ENCODE measurements at regions not wholly inside any gene's neighbourhood (a gene's known extent, or its start where the extent isn't known, plus 50 kb on each side); places are given as distances from the start of the nearest gene placed in this dataset.
A peak's percentile ranks its signal among the peaks of the same experiment; 100 is the strongest.

GRCh38 chr22:46064228-46064965 lies 85.9 kb upstream of the PPARA start:
- POLR2A ChIA-PET = no interaction called here
- Mint-ChIP-seq H3K4me1 (peaks cover 49 to 69% (median 56%) of the 10 kb centered on the region in 3 donors), H3K27ac (peak overlapping the region in 1 of 2 donors; percentile 28), H3K9me3 (no peaks in the 10 kb centered on the region), H3K4me3 (no peak overlapping the region), H3K36me3 (peaks cover 7% of the 10 kb centered on the region), H3K27me3 (no peaks in the 10 kb centered on the region)
- no peak for ATAC-seq (replicated peaks in 1 of 4)
- CTCF ChIA-PET = interaction anchor here in 1 of 2 donors (0.6 kb wide), 1 partner anchor 52 kb away, joined by 6 read pairs; no protein-coding TSS in a partner anchor
- H3K9me3 ChIP-seq = no peaks in the 10 kb centered on the region
- H3K27ac ChIP-seq (ENCODE audit: low read length) = no peak overlapping the region
- H3K36me3 ChIP-seq (ENCODE audit: control insufficient read depth in 2 of 2, extremely low read depth in 1 of 2, insufficient read depth in 1 of 2, low read length in 1 of 2) = peaks cover 0 to 3% of the 10 kb centered on the region in 2 donors
- no peak for DNase-seq
- H3K27me3 ChIP-seq (replicated peaks in 1 of 2; ENCODE audit: control insufficient read depth in 2 of 2, extremely low read depth in 1 of 2, insufficient read depth in 2 of 2, low read length in 1 of 2) = peaks cover 0 to 18% of the 10 kb centered on the region in 2 experiments
- no peak overlapping the region for H3K4me3 ChIP-seq (ENCODE audit: control insufficient read depth in 1 of 2, extremely low read depth in 1 of 2, low read length in 1 of 2)
- H3K4me1 ChIP-seq (ENCODE audit: control insufficient read depth in 1 of 2, extremely low read depth in 1 of 2, insufficient read depth in 2 of 2, low read length in 2 of 2) = peaks cover 0 to 6% of the 10 kb centered on the region in 2 experiments
- 99% methylated on average over 13 of the region's 28 CpGs for WGBS (ENCODE audit: insufficient coverage)

GRCh38 chr22:46064966-46065666 lies 85.2 kb upstream of the PPARA start:
- Mint-ChIP-seq H3K27me3 (no peaks in the 10 kb centered on the region), H3K4me1 (peaks cover 50 to 70% (median 61%) of the 10 kb centered on the region in 3 donors), H3K9me3 (no peaks in the 10 kb centered on the region), H3K4me3 (no peak overlapping the region), H3K36me3 (peaks cover 7% of the 10 kb centered on the region), H3K27ac (peak overlapping the region; percentile 11 to 39)
- no peak overlapping the region for H3K27ac ChIP-seq (ENCODE audit: low read length)
- POLR2A ChIA-PET = no interaction called here
- peaks cover 0 to 3% of the 10 kb centered on the region in 2 donors for H3K36me3 ChIP-seq (ENCODE audit: control insufficient read depth in 2 of 2, extremely low read depth in 1 of 2, insufficient read depth in 1 of 2, low read length in 1 of 2)
- CTCF ChIA-PET = no interaction called here
- no peak overlapping the region for H3K4me3 ChIP-seq (ENCODE audit: control insufficient read depth in 1 of 2, extremely low read depth in 1 of 2, low read length in 1 of 2)
- H3K27me3 ChIP-seq (replicated peaks in 1 of 2; ENCODE audit: control insufficient read depth in 2 of 2, extremely low read depth in 1 of 2, insufficient read depth in 2 of 2, low read length in 1 of 2) = peaks cover 4 to 21% of the 10 kb centered on the region in 2 experiments
- DNase-seq = no peak
- H3K4me1 ChIP-seq (ENCODE audit: control insufficient read depth in 1 of 2, extremely low read depth in 1 of 2, insufficient read depth in 2 of 2, low read length in 2 of 2) = peaks cover 0 to 13% of the 10 kb centered on the region in 2 experiments
- no peak for ATAC-seq (replicated peaks in 1 of 4)
- WGBS (ENCODE audit: insufficient coverage) = 88% methylated on average over 7 of the region's 17 CpGs
- no peaks in the 10 kb centered on the region for H3K9me3 ChIP-seq

- ATAC-seq (replicated peaks in 1 of 4) = no peak
- POLR2A ChIA-PET = no interaction called here
- peaks cover 7% of the 10 kb centered on the region for H3K36me3 Mint-ChIP-seq
Measured at GRCh38 chr22:46065691-46066454, 84.5 kb upstream of the PPARA start.

GRCh38 chr22:46066691-46067090 lies 83.6 kb upstream of the PPARA start:
- H3K9me3 Mint-ChIP-seq = no peaks in the 10 kb centered on the region
- peak overlapping the region in 1 of 2 donors; percentile 77 for H3K27ac Mint-ChIP-seq
- peaks cover 0 to 17% of the 10 kb centered on the region in 2 experiments for H3K4me1 ChIP-seq (ENCODE audit: control insufficient read depth in 1 of 2, extremely low read depth in 1 of 2, insufficient read depth in 2 of 2, low read length in 2 of 2)

More at GRCh38 chr22:46065691-46066454, 84.5 kb upstream of the PPARA start:
- Mint-ChIP-seq H3K4me1 (peaks cover 50 to 68% (median 59%) of the 10 kb centered on the region in 3 donors), H3K4me3 (no peak overlapping the region), H3K27ac (peak overlapping the region; percentile 11 to 39), H3K9me3 (no peaks in the 10 kb centered on the region), H3K27me3 (no peaks in the 10 kb centered on the region)
- no peak overlapping the region for H3K27ac ChIP-seq (ENCODE audit: low read length)
- H3K27me3 ChIP-seq (replicated peaks in 1 of 2; ENCODE audit: control insufficient read depth in 2 of 2, extremely low read depth in 1 of 2, insufficient read depth in 2 of 2, low read length in 1 of 2) = peaks cover 8 to 14% of the 10 kb centered on the region in 2 experiments
- no peaks in the 10 kb centered on the region for H3K9me3 ChIP-seq
- peaks cover 0 to 3% of the 10 kb centered on the region in 2 donors for H3K36me3 ChIP-seq (ENCODE audit: control insufficient read depth in 2 of 2, extremely low read depth in 1 of 2, insufficient read depth in 1 of 2, low read length in 1 of 2)
- H3K4me1 ChIP-seq (ENCODE audit: control insufficient read depth in 1 of 2, extremely low read depth in 1 of 2, insufficient read depth in 2 of 2, low read length in 2 of 2) = peaks cover 0 to 17% of the 10 kb centered on the region in 2 experiments
- WGBS (ENCODE audit: insufficient coverage) = no CpG with 5 or more reads among the region's 2 CpGs
- no peak overlapping the region for H3K4me3 ChIP-seq (ENCODE audit: control insufficient read depth in 1 of 2, extremely low read depth in 1 of 2, low read length in 1 of 2)
- CTCF ChIA-PET = no interaction called here
- DNase-seq = no peak

GRCh38 chr22:46067159-46068111 lies 82.9 kb upstream of the PPARA start:
- ChIA-PET POLR2A (no interaction called here), CTCF (no interaction called here)
- Mint-ChIP-seq H3K27ac (peak overlapping the region; percentile 77 to 78), H3K4me3 (no peak overlapping the region), H3K27me3 (no peaks in the 10 kb centered on the region), H3K9me3 (no peaks in the 10 kb centered on the region), H3K36me3 (peaks cover 3% of the 10 kb centered on the region), H3K4me1 (peaks cover 47 to 64% (median 55%) of the 10 kb centered on the region in 3 donors)
- H3K36me3 ChIP-seq (ENCODE audit: control insufficient read depth in 2 of 2, extremely low read depth in 1 of 2, insufficient read depth in 1 of 2, low read length in 1 of 2) = no peaks in the 10 kb centered on the region
- H3K27me3 ChIP-seq (replicated peaks in 1 of 2; ENCODE audit: control insufficient read depth in 2 of 2, extremely low read depth in 1 of 2, insufficient read depth in 2 of 2, low read length in 1 of 2) = peaks cover 8 to 11% of the 10 kb centered on the region in 2 experiments
- H3K4me3 ChIP-seq (ENCODE audit: control insufficient read depth in 1 of 2, extremely low read depth in 1 of 2, low read length in 1 of 2) = no peak overlapping the region
- ATAC-seq (replicated peaks in 1 of 4) (no peak), DNase-seq (no peak)
- 100% methylated on average over 3 of the region's 19 CpGs for WGBS (ENCODE audit: insufficient coverage)
- H3K9me3 ChIP-seq = no peaks in the 10 kb centered on the region
- peaks cover 0 to 21% of the 10 kb centered on the region in 2 experiments for H3K4me1 ChIP-seq (ENCODE audit: control insufficient read depth in 1 of 2, extremely low read depth in 1 of 2, insufficient read depth in 2 of 2, low read length in 2 of 2)
- H3K27ac ChIP-seq (ENCODE audit: low read length) = no peak overlapping the region

More at GRCh38 chr22:46066691-46067090, 83.6 kb upstream of the PPARA start:
- H3K36me3 ChIP-seq (ENCODE audit: control insufficient read depth in 2 of 2, extremely low read depth in 1 of 2, insufficient read depth in 1 of 2, low read length in 1 of 2) = peaks cover 0 to 3% of the 10 kb centered on the region in 2 donors
- H3K27me3 ChIP-seq (replicated peaks in 1 of 2; ENCODE audit: control insufficient read depth in 2 of 2, extremely low read depth in 1 of 2, insufficient read depth in 2 of 2, low read length in 1 of 2) = peaks cover 8 to 14% of the 10 kb centered on the region in 2 experiments
- H3K36me3 Mint-ChIP-seq = peaks cover 7% of the 10 kb centered on the region
- DNase-seq (no peak), ATAC-seq (replicated peaks in 1 of 4) (no peak)
- ChIA-PET POLR2A (no interaction called here), CTCF (no interaction called here)
- no peak overlapping the region for H3K4me3 Mint-ChIP-seq
- H3K27ac ChIP-seq (ENCODE audit: low read length) = no peak overlapping the region
- no peak overlapping the region for H3K4me3 ChIP-seq (ENCODE audit: control insufficient read depth in 1 of 2, extremely low read depth in 1 of 2, low read length in 1 of 2)
- 93% methylated on average over 9 of the region's 11 CpGs for WGBS (ENCODE audit: insufficient coverage)
- no peaks in the 10 kb centered on the region for H3K9me3 ChIP-seq
- peaks cover 50 to 68% (median 59%) of the 10 kb centered on the region in 3 donors for H3K4me1 Mint-ChIP-seq
- H3K27me3 Mint-ChIP-seq = no peaks in the 10 kb centered on the region

Measured in T-cell (primary cell).